Immature natural killer cell (primary cell): ENCODE measurements at regions not wholly inside any gene's neighbourhood (a gene's known extent, or its start where the extent isn't known, plus 50 kb on each side); places are given as distances from the start of the nearest gene placed in this dataset.

ENCODE experiments used
- DNase-seq, 3 donors: peaks; one replicate each; pipeline ENCODE4 v3.0.0; 2022; ENCODE audit warnings: mixed read lengths in 1 of 3
- H3K27ac Mint-ChIP-seq, 6 donors: one replicate each; pipeline ENCODE4 v1.8.0; 2020; ENCODE audit warnings: mixed read lengths in 6 of 6, mild to moderate bottlenecking in 5 of 6, inconsistent platforms in 4 of 6, moderate library complexity in 3 of 6
- H3K27me3 Mint-ChIP-seq, 3 donors: one replicate each; pipeline ENCODE4 v1.8.0; 2020 to 2021; ENCODE audit warnings: low read depth in 3 of 3, mild to moderate bottlenecking in 3 of 3, mixed read lengths in 3 of 3, moderate library complexity in 3 of 3, inconsistent platforms in 1 of 3
- H3K36me3 Mint-ChIP-seq, 3 donors: one replicate each; pipeline ENCODE4 v1.8.0; 2020; ENCODE audit warnings: mixed read lengths in 3 of 3, inconsistent platforms in 2 of 3, mild to moderate bottlenecking in 2 of 3
- H3K4me1 Mint-ChIP-seq, 2 donors: one replicate each; pipeline ENCODE4 v1.8.0; 2020; ENCODE audit warnings: inconsistent platforms in 2 of 2, mild to moderate bottlenecking in 2 of 2, mixed read lengths in 2 of 2, moderate library complexity in 1 of 2
- H3K4me3 Mint-ChIP-seq, 5 donors: one replicate each; pipeline ENCODE4 v1.8.0; 2020; ENCODE audit warnings: mild to moderate bottlenecking in 5 of 5, mixed read lengths in 5 of 5, inconsistent platforms in 3 of 5, moderate library complexity in 3 of 5
- H3K9me3 Mint-ChIP-seq, 6 donors: one replicate each; pipeline ENCODE4 v1.8.0; 2020; ENCODE audit warnings: mild to moderate bottlenecking in 6 of 6, mixed read lengths in 6 of 6, inconsistent platforms in 4 of 6, moderate library complexity in 3 of 6

DNA sequence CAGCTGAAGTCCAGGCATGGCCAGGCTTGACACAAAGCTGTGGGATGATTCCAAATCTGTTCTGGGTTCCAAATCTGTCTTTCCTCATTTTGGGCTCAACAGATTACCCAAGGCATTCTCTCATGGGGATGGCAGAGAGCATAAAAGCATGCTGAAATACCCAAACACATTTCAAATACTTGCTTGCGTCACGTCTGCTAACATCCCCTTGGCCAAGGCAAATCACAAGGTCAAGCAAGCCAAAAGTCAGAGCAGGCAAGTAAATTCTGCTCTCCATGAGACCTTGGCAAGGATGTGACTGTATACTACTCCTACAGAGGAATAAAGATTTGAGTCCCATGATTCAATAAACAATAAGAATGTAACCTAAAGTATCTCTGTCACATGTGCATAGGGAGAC, 306.7 kb downstream of the EPB41L4A start:
- Mint-ChIP-seq H3K4me3 (no peak overlapping the region), H3K36me3 (no peaks in the 10 kb centered on the region), H3K27me3 (peaks cover 2 to 4% (median 3%) of the 10 kb centered on the region in 3 donors), H3K9me3 (peaks cover 0 to 3% (median 0%) of the 10 kb centered on the region in 6 donors), H3K27ac (no peak overlapping the region), H3K4me1 (no peaks in the 10 kb centered on the region)
- DNase-seq, result no peak

DNA sequence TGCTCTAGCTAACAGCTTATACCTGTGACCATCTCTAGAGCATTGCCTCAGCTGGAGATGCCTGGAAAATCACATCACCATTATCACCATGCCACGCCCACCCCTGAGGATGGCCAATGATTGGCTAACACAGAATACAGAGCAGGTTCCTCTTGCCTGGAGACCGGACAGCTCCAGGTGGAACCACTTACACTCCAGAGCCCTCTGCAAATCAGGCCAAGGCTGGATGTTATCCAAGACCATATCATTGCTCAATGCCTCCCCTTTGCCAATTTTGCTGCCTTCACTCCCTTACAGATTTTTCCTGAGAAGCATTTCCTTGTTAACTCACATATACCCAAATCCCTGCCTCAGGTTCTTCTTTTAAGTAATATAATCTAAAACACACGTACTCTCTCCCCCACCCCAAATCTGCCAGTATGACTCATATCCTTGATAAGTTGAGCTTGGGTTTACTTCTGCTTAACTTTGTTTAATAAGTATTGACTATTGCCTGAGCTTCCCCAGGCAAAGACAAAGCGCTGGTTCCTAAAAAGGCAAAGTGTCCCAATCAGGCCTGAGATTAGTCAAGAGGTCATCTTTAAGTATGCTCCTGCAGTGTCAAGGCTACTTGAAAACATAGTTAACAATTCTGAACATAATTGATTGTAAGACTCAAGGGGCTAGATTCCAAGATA, 309.6 kb downstream of the EPB41L4A start:
- no peak overlapping the region for H3K4me3 Mint-ChIP-seq
- H3K9me3 Mint-ChIP-seq, result peaks cover 0 to 5% (median 0%) of the 10 kb centered on the region in 6 donors
- no peaks in the 10 kb centered on the region for H3K36me3 Mint-ChIP-seq
- H3K4me1 Mint-ChIP-seq, result no peaks in the 10 kb centered on the region
- H3K27ac Mint-ChIP-seq, result no peak overlapping the region
- no peak for DNase-seq
- peaks cover 0 to 2% (median 0%) of the 10 kb centered on the region in 3 donors for H3K27me3 Mint-ChIP-seq

DNA sequence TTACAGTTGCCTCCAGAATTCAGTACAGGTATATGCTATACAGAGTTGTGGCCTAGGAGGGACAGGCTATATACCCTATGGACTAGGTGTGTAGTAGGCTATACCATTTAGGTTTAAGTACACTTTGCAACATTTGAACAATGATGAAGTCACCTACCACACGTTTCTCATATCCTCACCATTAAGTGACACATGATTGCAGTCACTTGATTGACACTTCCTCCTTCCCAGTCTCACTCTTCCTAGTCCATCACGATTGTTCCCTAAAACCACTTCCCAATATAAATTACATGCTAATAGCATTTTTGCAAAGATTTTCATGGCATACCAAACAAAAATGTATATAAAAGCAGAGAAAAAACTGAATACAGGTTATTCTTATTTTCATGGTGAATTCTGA, 312.2 kb downstream of the EPB41L4A start:
- DNase-seq, result no peak
- no peaks in the 10 kb centered on the region for H3K27me3 Mint-ChIP-seq
- H3K4me1 Mint-ChIP-seq, result no peaks in the 10 kb centered on the region
- H3K9me3 Mint-ChIP-seq, result peaks cover 0 to 5% (median 0%) of the 10 kb centered on the region in 6 donors
- H3K4me3 Mint-ChIP-seq, result no peak overlapping the region
- no peaks in the 10 kb centered on the region for H3K36me3 Mint-ChIP-seq
- no peak overlapping the region for H3K27ac Mint-ChIP-seq

DNA sequence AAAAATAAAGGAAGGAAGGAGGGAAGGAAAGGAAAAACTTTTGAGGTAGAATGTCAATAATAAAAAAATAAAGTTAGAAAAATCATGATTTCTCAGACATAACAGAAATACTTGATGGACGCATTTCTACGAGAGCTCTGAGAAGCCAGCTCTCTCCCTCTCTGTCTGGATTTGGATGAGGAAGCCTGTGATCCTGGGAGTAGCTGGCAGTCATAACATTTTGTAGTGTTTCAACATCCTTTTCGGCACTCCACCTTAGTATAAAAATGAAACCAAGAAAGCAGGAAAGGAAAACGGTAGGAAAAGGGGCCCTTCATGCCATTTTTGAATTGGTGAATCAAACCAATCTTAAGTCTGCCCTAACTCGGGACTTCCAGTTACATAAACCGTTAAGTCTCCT, 321.3 kb downstream of the EPB41L4A start:
- Mint-ChIP-seq H3K4me3 (no peak overlapping the region), H3K27me3 (peaks cover 0 to 3% (median 0%) of the 10 kb centered on the region in 3 donors), H3K4me1 (no peaks in the 10 kb centered on the region), H3K36me3 (no peaks in the 10 kb centered on the region), H3K9me3 (peaks cover 0 to 1% (median 0%) of the 10 kb centered on the region in 6 donors), H3K27ac (no peak overlapping the region)
- DNase-seq, result no peak

DNA sequence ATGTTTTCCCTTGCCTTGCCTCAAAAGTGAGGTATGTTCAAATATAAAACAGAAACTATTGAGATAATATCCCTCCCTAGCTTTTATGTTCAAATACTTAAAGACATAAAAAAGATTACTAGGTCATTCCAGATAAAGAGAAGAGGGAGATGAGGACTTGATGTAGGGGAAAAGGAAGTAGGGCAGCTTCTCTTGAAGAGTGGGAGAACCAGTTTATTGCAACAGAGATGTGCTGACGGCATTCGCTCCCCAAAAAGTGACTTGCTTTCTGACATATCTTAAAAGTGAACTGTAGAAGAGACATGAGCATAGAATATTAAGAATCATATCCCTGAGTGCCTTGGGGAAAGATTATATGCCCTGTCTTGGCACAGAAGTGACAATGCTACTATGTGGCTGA, 330.2 kb upstream of the NREP start:
- H3K27ac Mint-ChIP-seq, result no peak overlapping the region
- H3K36me3 Mint-ChIP-seq, result no peaks in the 10 kb centered on the region
- H3K4me3 Mint-ChIP-seq, result no peak overlapping the region
- no peak for DNase-seq
- peaks cover 0 to 2% (median 0%) of the 10 kb centered on the region in 6 donors for H3K9me3 Mint-ChIP-seq
- H3K4me1 Mint-ChIP-seq, result no peaks in the 10 kb centered on the region
- peaks cover 0 to 5% (median 3%) of the 10 kb centered on the region in 3 donors for H3K27me3 Mint-ChIP-seq

DNA sequence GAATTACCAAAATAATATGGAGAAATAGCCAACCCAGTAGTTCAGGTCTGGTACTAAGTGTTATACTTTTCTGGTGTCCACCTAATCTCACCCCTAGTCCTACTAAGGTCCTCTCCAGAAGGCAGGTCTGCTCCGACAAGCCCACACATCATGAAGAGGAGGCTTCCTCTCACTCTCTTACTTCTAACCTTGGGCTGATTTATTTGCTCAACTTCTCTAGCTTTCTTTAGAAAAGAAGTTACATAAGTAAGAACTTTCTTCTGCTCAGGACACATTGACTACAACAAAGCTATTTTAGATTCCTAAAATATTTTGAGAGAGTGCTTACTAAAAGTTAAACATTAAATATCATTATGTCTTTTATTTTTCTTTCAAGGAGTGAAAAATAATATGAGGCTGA, 329.7 kb upstream of the NREP start:
- H3K27me3 Mint-ChIP-seq, result peaks cover 0 to 5% (median 3%) of the 10 kb centered on the region in 3 donors
- no peak for DNase-seq
- H3K4me1 Mint-ChIP-seq, result no peaks in the 10 kb centered on the region
- H3K36me3 Mint-ChIP-seq, result no peaks in the 10 kb centered on the region
- peaks cover 0 to 2% (median 0%) of the 10 kb centered on the region in 6 donors for H3K9me3 Mint-ChIP-seq
- no peak overlapping the region for H3K27ac Mint-ChIP-seq
- H3K4me3 Mint-ChIP-seq, result no peak overlapping the region

DNA sequence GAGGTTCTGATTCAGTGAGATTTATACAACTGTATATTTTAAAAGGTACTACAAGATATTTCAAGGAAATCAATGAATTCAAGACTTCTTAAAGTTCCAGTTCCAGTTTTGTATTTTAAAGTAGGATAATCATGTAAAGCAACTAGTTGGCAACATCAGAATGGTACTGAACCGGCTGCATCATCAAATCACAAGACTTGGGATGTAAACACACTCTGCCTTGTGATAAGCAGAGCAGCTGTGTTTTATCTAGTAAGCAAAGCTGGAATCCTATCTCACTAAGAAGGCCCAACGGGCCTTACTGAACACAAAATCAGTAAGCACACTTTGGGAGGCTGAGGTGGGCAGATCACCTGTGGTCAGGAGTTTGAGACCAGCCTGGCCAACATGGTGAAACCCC, 327.2 kb upstream of the NREP start:
- peaks cover 0 to 11% (median 0%) of the 10 kb centered on the region in 6 donors for H3K9me3 Mint-ChIP-seq
- no peaks in the 10 kb centered on the region for H3K4me1 Mint-ChIP-seq
- peaks cover 0 to 3% (median 2%) of the 10 kb centered on the region in 3 donors for H3K27me3 Mint-ChIP-seq
- no peak overlapping the region for H3K27ac Mint-ChIP-seq
- no peak for DNase-seq
- H3K36me3 Mint-ChIP-seq, result no peaks in the 10 kb centered on the region
- no peak overlapping the region for H3K4me3 Mint-ChIP-seq

DNA sequence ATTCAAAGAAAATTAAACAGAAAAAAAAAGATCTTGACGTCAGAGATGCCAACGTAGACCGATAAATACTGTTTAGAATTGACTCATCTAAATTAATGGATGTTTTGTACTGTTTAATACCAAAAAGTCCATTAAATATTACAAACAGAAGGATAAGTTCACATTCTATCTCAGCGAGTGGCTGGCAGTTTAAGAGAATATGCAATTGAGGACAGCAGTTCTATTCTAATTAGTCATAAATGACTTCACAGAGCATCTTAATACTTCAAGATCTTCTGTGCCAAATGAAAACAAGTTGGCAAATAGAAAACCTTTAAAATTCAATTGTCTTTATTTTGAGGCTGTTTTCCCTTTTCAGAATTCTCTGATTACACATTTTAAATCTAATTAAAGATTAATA, 326.6 kb upstream of the NREP start:
- H3K27me3 Mint-ChIP-seq, result peaks cover 0 to 3% (median 2%) of the 10 kb centered on the region in 3 donors
- H3K36me3 Mint-ChIP-seq, result no peaks in the 10 kb centered on the region
- H3K4me3 Mint-ChIP-seq, result no peak overlapping the region
- no peak for DNase-seq
- no peaks in the 10 kb centered on the region for H3K4me1 Mint-ChIP-seq
- peaks cover 0 to 11% (median 0%) of the 10 kb centered on the region in 6 donors for H3K9me3 Mint-ChIP-seq
- no peak overlapping the region for H3K27ac Mint-ChIP-seq

DNA sequence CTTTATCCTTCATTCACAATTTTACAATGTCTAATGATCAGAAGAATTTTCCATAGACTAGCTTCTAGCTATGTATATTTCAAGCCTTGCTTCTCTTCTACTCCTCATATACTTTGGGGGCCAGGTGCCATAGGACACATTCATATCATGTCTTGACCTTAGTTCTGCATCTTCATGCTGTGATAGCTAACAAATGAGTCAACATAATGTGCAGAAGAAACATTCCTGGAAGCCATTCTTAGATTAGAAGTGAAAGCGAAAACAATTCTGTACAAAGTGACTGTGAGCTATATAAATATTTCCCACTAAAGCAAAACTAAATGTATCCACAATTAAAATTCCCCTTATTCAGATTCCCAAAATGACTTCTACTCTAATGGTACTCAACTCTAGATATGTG, 320.2 kb upstream of the NREP start:
- Mint-ChIP-seq H3K27me3 (peaks cover 0 to 2% (median 0%) of the 10 kb centered on the region in 3 donors), H3K9me3 (peaks cover 0 to 11% (median 0%) of the 10 kb centered on the region in 6 donors), H3K4me3 (no peak overlapping the region), H3K27ac (no peak overlapping the region), H3K36me3 (no peaks in the 10 kb centered on the region), H3K4me1 (no peaks in the 10 kb centered on the region)
- no peak for DNase-seq

DNA sequence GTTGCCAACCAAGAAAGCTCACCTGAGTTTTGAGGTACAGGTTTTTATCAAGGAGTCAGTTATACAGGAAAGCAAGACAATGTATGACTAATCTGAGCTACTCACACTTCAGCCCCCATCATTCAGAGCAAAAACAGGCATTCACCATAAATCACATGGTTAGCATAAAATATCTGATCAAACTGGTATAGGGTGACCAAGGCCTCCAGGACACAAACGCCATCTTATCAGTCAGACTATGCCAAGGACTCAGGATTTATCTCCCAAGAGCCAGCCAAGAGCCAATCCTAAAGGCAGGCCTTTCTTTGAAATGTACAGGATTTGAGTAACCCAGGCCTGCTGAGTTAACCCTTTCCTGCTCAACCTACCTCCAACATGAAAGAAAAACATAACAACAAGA, 313.0 kb upstream of the NREP start:
- H3K9me3 Mint-ChIP-seq, result no peaks in the 10 kb centered on the region

DNA sequence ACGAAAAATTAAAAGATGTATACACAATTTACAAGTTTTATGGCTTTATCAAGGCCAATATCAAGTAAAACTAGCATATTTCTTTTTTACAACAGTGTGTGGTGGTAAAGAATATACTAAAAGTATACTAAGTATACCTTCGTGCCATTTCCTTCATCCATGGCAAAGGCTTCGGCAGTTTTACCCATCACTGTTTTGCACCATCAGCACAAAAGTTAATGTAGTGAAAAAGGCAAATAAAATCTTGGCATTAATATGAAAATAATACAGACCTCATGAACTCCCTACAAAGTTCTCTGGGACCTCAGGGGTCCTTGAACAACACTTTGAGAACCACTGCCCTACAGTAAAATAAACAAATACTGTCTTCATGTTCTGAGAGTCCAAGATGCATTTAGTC, 312.3 kb upstream of the NREP start:
- Mint-ChIP-seq H3K4me1 (no peaks in the 10 kb centered on the region), H3K27me3 (peaks cover 0 to 2% (median 0%) of the 10 kb centered on the region in 3 donors), H3K36me3 (no peaks in the 10 kb centered on the region), H3K4me3 (no peak overlapping the region), H3K9me3 (no peaks in the 10 kb centered on the region), H3K27ac (no peak overlapping the region)
- no peak for DNase-seq

More for the DNA sequence above, 313.0 kb upstream of the NREP start:
- no peak for DNase-seq
- no peaks in the 10 kb centered on the region for H3K4me1 Mint-ChIP-seq
- H3K36me3 Mint-ChIP-seq, result no peaks in the 10 kb centered on the region
- H3K27ac Mint-ChIP-seq, result no peak overlapping the region
- peaks cover 0 to 2% (median 0%) of the 10 kb centered on the region in 3 donors for H3K27me3 Mint-ChIP-seq
- H3K4me3 Mint-ChIP-seq, result no peak overlapping the region

DNA sequence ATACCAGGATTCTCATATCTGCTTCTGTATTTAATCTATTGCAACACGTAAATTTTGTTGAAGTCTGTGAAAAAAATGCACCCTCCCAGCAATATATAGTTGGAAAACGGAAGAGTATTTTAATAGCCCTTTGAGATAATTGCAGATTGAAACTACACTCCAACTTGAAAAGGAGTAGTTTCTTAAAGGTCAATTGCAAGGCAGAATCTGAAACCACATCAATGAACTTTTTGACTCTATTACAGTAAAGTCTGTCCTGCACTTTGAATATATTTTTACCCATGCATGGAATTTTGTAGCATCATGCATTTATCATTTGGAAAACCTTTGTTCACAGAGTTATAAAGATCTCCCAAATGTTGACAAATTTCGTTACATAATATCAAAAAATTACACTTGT, 311.6 kb upstream of the NREP start:
- no peak for DNase-seq
- H3K9me3 Mint-ChIP-seq, result no peaks in the 10 kb centered on the region
- no peak overlapping the region for H3K27ac Mint-ChIP-seq
- peaks cover 0 to 2% (median 0%) of the 10 kb centered on the region in 3 donors for H3K27me3 Mint-ChIP-seq
- no peaks in the 10 kb centered on the region for H3K4me1 Mint-ChIP-seq
- H3K36me3 Mint-ChIP-seq, result no peaks in the 10 kb centered on the region
- H3K4me3 Mint-ChIP-seq, result no peak overlapping the region

DNA sequence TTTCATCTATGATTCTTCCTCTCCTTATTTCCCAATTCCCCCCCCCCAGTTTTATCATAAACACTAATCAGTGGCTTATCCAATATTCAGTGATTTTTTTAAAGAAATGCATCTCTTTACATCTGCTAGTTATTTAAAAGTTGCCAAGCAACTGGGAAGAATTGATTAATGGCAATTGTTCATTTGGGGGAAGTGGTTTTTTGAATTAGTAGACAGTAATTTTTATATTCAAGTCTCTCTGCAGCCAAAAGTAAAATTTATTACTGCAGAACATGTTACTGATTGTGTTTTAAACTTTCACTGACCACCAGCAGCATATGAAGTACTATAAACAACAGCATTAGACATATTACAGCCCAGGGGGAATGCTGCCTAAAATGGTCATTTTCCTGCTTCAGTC, 308.8 kb upstream of the NREP start:
- Mint-ChIP-seq H3K4me1 (no peaks in the 10 kb centered on the region), H3K9me3 (no peaks in the 10 kb centered on the region), H3K27me3 (peaks cover 0 to 1% (median 1%) of the 10 kb centered on the region in 3 donors), H3K4me3 (no peak overlapping the region), H3K27ac (no peak overlapping the region), H3K36me3 (no peaks in the 10 kb centered on the region)
- DNase-seq, result no peak

DNA sequence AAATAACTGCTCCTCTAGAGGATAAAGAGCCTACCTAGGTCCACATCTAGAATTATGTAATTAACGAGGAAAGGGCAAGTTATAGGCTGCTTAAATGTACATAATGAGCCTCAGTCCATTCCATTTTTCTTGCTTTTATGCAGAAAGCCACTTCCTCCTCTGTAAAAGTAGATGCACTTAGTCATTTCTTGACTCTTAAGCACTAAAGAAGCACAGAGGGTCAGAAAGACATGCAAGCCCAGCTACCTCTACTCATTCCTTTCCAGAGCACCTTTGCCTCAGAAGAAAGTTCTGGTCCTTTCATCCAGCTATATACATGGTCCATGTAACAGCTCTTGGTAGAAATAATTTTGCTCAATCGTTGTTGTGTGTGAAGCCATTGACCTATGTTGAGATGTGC, 308.0 kb upstream of the NREP start:
- Mint-ChIP-seq H3K36me3 (no peaks in the 10 kb centered on the region), H3K4me1 (no peaks in the 10 kb centered on the region), H3K9me3 (no peaks in the 10 kb centered on the region)

DNA sequence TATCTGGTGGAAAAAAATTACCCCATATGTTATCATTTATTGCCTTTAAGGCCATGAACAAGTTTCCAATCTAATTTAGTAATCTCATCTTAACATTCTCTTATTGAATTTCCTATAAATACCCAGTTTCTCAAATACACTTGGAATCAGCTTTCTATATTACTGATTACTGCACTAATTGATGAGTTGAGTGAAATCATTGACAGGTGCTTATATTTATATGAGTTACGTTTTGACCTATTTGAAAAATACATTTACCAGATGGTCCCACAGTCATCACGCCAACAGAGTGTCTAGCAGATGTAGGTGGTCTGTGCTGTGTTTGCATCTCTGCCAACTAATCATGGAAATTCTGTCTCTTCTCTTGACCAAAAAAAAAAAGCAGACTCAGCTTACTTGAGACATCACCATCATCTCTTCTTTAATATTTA, 307.3 kb upstream of the NREP start:
- DNase-seq, result no peak
- H3K4me1 Mint-ChIP-seq, result no peaks in the 10 kb centered on the region
- no peaks in the 10 kb centered on the region for H3K36me3 Mint-ChIP-seq
- H3K4me3 Mint-ChIP-seq, result no peak overlapping the region
- H3K9me3 Mint-ChIP-seq, result no peaks in the 10 kb centered on the region
- H3K27ac Mint-ChIP-seq, result no peak overlapping the region
- H3K27me3 Mint-ChIP-seq, result peaks cover 0 to 1% (median 1%) of the 10 kb centered on the region in 3 donors

More for the DNA sequence above, 308.0 kb upstream of the NREP start:
- no peak overlapping the region for H3K4me3 Mint-ChIP-seq
- peaks cover 0 to 1% (median 1%) of the 10 kb centered on the region in 3 donors for H3K27me3 Mint-ChIP-seq
- DNase-seq, result no peak
- H3K27ac Mint-ChIP-seq, result no peak overlapping the region
